ENCODE measurements at regions not wholly inside any gene's neighbourhood (a gene's known extent, or its start where the extent isn't known, plus 50 kb on each side); places are given as distances from the start of the nearest gene placed in this dataset.

- Mint-ChIP-seq H3K27me3 (peaks cover 2% of the 10 kb centered on the region), H3K36me3 (ENCODE audit: low read depth) (no peaks in the 10 kb centered on the region), H3K27ac (no peak overlapping the region), H3K4me3 (no peak overlapping the region), H3K4me1 (no peaks in the 10 kb centered on the region), H3K9me3 (no peaks in the 10 kb centered on the region)
- intact Hi-C loops (cut with micrococcal nuclease) = loop anchor here (5.0 kb wide), 1 partner anchor 252 kb away; no protein-coding TSS in a partner anchor
- TF ChIP-seq CTCF (IDR thresholded peaks at IDR 0.05) = no peak
- ChIA-PET CTCF (no interaction called here), POLR2A (no interaction called here)
- no peak for ATAC-seq (ENCODE audit: low read depth)
- DNase-seq = no peak
These were observed 103.9 kb upstream of the CACNA1A start for GRCh38 chr19:13610039-13610691.

DNA sequence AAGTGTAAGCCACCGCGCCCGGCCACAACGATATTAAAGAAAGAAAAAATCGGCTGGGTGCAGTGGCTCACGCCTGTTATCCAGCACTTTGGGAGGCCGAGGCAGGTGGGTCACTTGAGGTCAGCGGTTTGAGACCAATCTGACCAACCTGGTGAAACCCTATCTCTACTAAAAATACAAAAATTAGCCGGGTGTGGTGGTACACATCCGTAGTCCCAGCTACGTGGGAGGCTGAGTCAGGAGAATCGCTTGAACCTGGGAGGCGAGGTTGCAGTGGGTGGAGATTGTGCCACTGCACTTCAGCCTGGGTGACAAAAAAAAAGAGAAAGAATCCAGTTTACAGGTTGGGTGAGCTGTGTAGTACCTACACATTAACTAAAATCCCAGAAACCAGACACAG is 99.9 kb upstream of the CACNA1A start:
- Mint-ChIP-seq H3K9me3 (no peaks in the 10 kb centered on the region), H3K36me3 (ENCODE audit: low read depth) (no peaks in the 10 kb centered on the region), H3K27ac (no peak overlapping the region), H3K27me3 (peaks cover 6% of the 10 kb centered on the region), H3K4me3 (no peak overlapping the region), H3K4me1 (no peaks in the 10 kb centered on the region)
- CTCF ChIA-PET = interaction anchor here (0.9 to 1.2 kb wide), 2 partner anchors 8 to 17 kb away, joined by 4 to 5 read pairs; no protein-coding TSS in a partner anchor
- no peak for ATAC-seq (ENCODE audit: low read depth)
- no peak for TF ChIP-seq CTCF (IDR thresholded peaks at IDR 0.05)
- intact Hi-C loops (cut with micrococcal nuclease) = no loop called here
- POLR2A ChIA-PET = interaction anchor here (0.6 kb wide), 1 partner anchor 259 kb away, joined by 5 read pairs; no protein-coding TSS in a partner anchor
- DNase-seq = no peak

DNA sequence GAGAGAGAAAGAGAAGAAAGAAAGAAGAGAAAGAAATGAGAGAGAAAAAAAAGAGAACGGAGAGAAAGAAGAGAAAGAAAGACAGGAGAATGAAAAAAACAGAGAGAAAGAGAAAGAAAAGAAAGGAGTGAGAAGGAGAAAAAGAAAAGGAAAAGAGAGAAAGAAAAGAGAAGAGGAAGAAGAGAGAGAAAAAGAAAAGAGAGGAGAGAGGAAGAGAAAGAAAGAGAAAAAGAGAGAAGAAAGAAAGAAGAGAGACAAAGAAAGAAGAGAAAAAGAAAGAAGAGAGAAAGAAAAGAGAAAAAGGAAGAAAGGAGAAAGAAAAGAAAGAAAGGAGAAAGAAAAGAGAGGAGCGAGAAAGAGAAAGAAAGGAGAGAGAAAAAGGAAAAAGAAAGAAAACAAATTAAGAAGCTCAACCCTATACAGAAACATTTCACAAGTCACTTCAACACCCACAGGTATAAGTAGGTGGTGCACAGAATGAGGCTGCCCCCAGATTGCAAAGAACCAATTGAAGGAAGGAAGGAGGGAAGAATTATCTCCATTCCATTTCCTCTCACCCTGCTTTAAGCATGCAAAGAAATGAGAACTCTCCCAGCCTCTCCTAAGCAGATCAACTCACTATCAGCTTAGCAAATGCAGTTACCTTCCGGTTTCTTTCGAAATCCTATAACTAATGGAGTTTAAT is 98.8 kb upstream of the CACNA1A start:
- no peak overlapping the region for H3K27ac Mint-ChIP-seq

GRCh38 chr19:13600802-13601201 is 94.5 kb upstream of the CACNA1A start:
- Mint-ChIP-seq H3K27me3 (peaks cover 12% of the 10 kb centered on the region), H3K9me3 (no peaks in the 10 kb centered on the region), H3K27ac (no peak overlapping the region), H3K4me1 (peaks cover 5% of the 10 kb centered on the region), H3K36me3 (ENCODE audit: low read depth) (no peaks in the 10 kb centered on the region), H3K4me3 (no peak overlapping the region)
- no peak for DNase-seq
- no peak for ATAC-seq (ENCODE audit: low read depth)
- ChIA-PET CTCF (no interaction called here), POLR2A (no interaction called here)
- intact Hi-C loops (cut with micrococcal nuclease) = no loop called here
- no peak for TF ChIP-seq CTCF (IDR thresholded peaks at IDR 0.05)

More for the DNA sequence above, 98.8 kb upstream of the CACNA1A start:
- Mint-ChIP-seq H3K4me1 (no peaks in the 10 kb centered on the region), H3K27me3 (peaks cover 6% of the 10 kb centered on the region), H3K4me3 (no peak overlapping the region), H3K36me3 (ENCODE audit: low read depth) (no peaks in the 10 kb centered on the region), H3K9me3 (no peaks in the 10 kb centered on the region)
- POLR2A ChIA-PET = no interaction called here
- TF ChIP-seq CTCF (IDR thresholded peaks at IDR 0.05) = no peak
- ATAC-seq (ENCODE audit: low read depth) (no peak), DNase-seq (no peak)
- CTCF ChIA-PET = interaction anchor here (0.9 to 1.2 kb wide), 2 partner anchors 7 to 16 kb away, joined by 4 to 5 read pairs; no protein-coding TSS in a partner anchor
- intact Hi-C loops (cut with micrococcal nuclease) = no loop called here

- ChIA-PET POLR2A (no interaction called here), CTCF (no interaction called here)
- intact Hi-C loops (cut with micrococcal nuclease) = no loop called here
- Mint-ChIP-seq H3K27me3 (peaks cover 14% of the 10 kb centered on the region), H3K4me1 (peaks cover 5% of the 10 kb centered on the region), H3K27ac (no peak overlapping the region), H3K4me3 (no peak overlapping the region), H3K9me3 (no peaks in the 10 kb centered on the region), H3K36me3 (ENCODE audit: low read depth) (no peaks in the 10 kb centered on the region)
- ATAC-seq (ENCODE audit: low read depth) (no peak), DNase-seq (no peak)
- no peak for TF ChIP-seq CTCF (IDR thresholded peaks at IDR 0.05)
These were observed 93.8 kb upstream of the CACNA1A start for GRCh38 chr19:13600091-13600490.

Measured in activated B cell treated with CpG ODN at 0.5 μM for 24 hours (primary cell).